ENCODE measurements at regions not wholly inside any gene's neighbourhood (a gene's known extent, or its start where the extent isn't known, plus 50 kb on each side); places are given as distances from the start of the nearest gene placed in this dataset.

DNA sequence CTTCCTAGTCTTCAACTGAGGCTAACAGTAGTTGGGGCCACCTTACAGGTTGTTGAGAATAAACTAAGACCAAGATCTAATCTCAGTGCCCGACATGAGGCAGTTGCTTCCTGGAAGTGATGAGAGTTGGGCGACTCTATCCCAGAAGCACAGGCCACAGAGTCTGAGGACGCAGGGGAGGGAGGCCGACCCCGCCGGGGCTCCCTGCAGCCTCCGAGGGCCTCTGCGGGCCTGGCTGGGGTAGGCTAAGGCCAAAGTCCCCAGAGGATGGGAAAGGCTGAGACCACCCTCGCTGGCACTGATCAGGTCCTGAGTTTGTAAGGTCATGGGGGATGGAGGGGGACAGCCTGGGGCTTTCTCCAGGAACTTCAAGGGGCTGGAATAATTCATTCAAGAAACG lies 74.0 kb downstream of the ENGASE start:
- in situ Hi-C loops (cut with MboI; ENCODE audit: low sequenced_read_pairs), result no loop called here

DNA sequence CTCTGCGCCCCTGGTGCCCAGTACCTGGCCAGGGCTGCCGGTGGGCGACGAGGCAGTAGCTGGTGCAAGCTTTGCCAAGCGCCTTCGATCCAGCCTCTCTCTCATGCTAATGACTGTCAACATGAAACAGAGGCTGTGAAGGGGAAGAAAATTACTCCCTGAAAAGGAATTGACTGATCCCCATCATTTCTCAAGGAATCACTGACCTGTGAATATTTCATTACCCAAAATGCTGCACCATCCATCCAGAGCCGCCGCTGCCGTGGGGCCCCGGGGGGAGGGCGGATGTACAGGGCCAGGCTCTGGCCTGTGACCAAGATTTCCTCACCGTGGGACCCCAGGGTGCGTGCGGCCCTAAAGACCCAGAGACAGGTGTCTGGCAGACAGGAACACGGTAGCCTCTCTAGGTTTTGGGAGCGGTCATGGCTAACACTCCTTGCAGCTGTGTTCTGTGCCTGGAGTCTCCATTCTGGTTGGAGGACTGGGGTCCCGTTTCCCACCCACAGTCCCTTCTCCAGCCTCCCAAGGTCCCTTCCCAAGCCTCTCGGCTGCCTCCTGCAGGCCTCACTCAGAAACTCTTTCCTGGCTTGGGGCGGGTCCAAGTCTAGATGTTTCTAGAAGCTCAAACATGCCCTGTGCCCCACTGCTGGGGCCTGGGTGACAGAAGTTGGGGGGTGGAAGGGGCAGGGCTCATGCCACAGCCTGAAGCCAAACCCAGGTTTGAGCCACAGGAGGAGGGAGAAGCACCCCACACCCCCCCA lies 73.3 kb downstream of the ENGASE start:
- in situ Hi-C loops (cut with MboI; ENCODE audit: low sequenced_read_pairs), result no loop called here

DNA sequence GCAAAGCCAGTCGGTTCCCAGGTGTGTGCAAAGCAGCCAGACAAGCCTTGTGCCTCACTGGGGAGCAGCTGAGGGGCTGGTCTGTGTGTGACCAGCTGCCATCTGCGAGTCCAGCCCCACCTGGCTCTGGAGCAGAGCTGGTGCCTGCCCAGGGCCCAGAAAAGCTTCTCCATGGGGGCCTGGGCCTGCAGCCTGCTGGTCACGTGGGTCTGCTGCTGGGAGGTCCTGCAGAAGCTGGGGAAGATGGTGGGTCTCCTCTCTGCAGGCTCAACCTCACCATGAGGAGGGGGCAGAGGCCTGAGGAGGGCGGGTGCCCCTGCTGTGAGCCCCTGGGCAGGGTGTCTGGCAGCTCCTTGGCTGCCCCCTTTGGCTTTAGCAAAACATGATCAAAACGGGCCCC lies 71.9 kb downstream of the ENGASE start:
- in situ Hi-C loops (cut with MboI; ENCODE audit: low sequenced_read_pairs), result no loop called here

DNA sequence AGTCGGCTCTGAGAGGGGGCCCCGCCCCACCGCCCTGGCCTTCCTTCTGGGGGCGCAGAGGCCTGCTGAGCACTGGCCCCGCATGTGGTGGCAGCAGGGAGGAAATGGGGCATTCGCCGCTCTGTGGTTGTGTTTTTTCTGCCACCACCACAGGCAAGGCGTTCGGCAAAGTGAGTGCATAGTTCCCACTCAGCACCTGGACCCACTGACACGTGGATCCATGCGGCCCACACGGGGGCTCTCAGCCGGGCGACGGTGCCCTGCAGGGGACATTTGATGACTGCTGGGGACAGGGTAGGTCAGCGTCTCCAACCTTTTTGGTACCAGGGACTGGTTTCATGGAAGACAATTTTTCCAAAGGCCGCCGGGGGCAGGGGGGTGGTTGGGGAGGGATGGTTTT lies 70.9 kb downstream of the ENGASE start:
- in situ Hi-C loops (cut with MboI; ENCODE audit: low sequenced_read_pairs), result no loop called here

DNA sequence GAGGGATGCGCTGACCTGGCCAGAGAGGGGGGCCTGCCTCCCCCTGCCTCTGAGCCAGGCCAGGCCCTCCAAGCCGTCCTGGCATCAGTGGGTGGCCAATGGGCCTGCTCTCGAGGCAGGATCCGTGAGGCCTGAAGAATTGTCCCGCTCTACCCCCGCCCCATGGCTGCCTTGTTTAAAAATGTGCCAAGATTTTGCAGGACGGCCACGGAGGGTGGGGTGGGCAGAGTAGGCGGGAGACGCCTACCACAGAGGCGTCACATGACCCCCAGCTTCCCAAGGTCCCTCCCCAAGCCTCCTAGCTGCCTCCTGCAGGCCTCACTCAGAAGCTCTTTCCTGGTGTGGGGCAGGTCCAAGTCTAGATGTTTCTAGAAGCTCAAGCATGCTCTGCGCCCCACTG lies 69.5 kb downstream of the ENGASE start:
- in situ Hi-C loops (cut with MboI; ENCODE audit: low sequenced_read_pairs), result no loop called here

DNA sequence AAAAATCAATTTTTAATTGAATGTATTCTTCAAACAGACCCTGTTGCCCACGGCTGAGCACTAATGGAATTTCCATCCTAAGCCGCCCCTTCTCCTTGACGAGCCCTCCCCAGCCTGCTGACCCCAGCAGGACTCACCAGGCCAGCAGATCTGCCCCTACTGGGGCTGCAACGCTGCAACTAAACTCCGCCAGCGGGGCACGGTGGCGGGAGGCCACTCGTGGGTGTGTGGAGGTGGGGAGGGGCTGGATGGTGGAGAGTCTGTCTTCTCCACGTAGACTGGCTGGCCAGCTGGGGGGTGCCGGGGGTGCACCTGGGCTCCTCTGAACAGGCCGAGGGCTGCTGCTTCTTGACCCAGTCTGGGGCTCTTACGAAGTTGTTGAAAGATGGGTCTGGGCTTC lies 67.8 kb downstream of the ENGASE start:
- in situ Hi-C loops (cut with MboI; ENCODE audit: low sequenced_read_pairs), result no loop called here

DNA sequence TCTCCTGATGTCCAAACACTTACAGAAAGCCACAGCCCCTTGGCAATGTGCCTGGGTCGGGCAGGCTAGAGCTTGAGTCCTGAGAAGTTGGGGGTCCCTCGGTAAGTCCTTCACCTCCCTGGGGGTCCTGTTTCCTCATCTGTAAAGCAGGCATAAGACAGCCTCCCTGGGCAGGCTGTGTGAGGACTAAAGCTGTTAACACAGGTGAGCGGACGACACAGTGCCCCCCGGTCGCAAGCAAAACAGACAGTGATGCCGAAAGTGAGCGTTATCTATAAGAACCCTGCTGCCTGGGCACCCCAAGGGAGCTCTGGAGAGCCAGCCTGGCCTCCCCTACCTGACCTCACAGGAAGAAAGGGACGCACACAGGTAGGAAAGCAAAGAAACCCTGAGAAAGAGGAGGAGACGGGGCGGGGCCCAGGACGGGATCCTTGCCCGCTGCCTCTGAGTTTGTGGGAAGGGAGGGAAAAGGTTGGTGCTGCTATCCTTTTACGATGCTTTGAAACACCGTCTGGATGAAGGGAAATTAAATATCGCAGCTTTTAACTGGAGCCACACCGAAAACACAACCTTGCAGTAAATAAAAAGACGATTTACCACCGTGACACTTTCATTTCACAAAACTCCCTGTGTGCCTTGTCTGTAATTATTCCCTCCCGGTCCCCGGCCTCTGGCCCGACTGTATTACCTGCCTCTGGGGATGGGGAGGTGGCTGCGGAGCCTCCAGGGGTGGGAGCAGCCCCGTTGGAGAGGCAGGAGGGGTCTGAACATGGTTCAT lies 67.1 kb downstream of the ENGASE start:
- in situ Hi-C loops (cut with MboI; ENCODE audit: low sequenced_read_pairs), result no loop called here

DNA sequence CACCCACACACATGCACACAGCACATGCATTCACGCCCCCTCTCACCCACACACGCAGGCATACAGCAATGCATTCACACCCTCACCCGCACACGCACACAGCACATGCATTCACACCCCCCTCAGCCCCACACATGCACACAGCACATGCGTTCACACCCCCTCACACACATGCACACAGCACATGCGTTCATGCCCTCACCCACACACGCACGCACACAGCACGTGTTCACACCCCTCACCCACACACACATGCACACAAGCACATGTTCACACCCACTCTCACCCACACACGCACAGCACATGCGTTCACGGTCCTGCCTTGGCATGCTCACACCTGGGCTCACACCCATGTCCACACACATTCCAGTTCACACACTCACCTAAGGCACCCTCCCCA lies 64.2 kb downstream of the ENGASE start:
- in situ Hi-C loops (cut with MboI; ENCODE audit: low sequenced_read_pairs), result no loop called here

DNA sequence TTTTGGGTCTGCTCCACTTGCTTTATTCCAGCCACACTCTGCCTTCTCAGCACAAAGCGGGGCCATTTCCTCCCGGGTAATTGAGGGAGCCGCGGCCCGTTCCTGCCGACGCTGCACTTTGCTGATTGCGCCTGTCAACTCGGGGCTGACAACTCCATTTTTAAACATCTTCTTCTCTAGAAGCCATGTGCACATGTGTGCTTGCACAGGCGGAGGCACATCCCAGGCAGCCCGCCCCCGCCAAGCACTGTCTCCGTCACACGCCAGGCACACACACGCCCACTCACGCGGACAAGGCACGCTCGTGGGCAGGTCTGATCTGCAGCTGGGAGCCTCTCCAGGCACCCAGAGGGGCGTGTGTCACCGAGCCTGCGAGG lies 63.2 kb downstream of the ENGASE start:
- in situ Hi-C loops (cut with MboI; ENCODE audit: low sequenced_read_pairs), result no loop called here

DNA sequence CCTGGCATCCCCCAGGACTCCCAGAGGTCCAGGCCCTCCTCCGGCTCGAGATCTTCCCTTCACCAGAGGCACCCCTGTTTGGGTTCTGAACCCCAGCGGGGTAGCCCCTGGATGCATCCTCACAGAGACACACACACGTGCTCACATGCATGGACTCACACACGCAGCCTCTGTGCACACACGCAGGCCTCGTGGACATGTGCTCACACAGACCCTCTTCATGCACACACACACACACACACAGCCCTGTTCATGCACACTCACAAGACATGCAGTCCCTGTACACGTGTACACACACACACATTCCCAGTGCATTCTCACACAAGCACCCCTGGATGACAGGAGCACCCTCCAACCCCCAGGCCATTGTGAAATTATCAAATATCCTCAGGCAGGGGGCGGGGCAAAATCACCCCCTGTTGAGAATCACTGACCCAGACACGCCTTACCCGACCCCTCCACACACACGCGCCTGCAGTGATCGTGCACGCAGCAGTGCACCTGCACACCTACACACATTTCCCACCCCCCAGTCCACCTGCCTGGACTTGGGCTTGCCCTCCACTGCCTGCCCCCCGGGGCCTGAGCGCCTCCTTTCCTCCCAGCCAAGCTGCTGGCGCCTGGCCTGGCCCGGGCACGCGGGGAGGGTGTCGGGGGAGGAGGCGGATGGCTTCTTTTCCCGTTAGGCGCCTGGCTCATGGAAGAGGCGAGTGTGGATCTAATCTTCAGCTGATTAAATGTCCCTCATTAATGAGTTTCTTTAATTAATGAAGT lies 62.6 kb downstream of the ENGASE start:
- in situ Hi-C loops (cut with MboI; ENCODE audit: low sequenced_read_pairs), result no loop called here

DNA sequence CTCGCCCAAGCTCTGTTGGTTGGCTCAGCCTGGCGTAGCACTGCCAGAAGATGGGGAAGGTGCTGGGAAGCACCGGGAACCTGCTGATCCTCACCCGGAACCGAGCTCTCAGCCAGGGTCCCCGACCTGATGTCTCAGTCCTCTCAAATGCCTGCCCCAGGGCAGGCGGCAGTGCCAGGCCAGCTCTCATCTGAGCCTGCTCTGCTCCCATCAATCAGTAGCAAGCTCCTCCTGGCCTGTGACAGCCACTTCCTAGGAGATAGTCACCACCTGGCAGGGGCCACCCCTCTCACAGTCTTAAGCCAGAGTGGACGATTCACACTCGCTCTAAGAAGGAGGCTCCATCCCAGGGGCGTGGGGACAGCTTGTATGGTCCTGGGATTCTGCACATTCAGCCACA lies 62.0 kb downstream of the ENGASE start:
- in situ Hi-C loops (cut with MboI; ENCODE audit: low sequenced_read_pairs), result no loop called here

Data from HL-60/S4 (cell line).